Transverse colon (tissue), 4 donors: ENCODE measurements at regions not wholly inside any gene's neighbourhood (a gene's known extent, or its start where the extent isn't known, plus 50 kb on each side); places are given as distances from the start of the nearest gene placed in this dataset.

Experiments used
- DNase-seq: peaks from one replicate; pipeline ENCODE4 v3.0.0-alpha.2; 2019
- H3K27ac ChIP-seq, 4 donors: fragments of 200-600 bp; sonication (generic); 2 replicates each; pipeline ENCODE4 v1.5.1; 2016 to 2018; ENCODE audit warnings: inconsistent platforms in 4 of 4
- H3K27me3 ChIP-seq: fragments of 200-600 bp; sonication (generic); 2 replicates; pipeline ENCODE4 v1.5.1; 2017; ENCODE audit warnings: inconsistent platforms
- H3K36me3 ChIP-seq, 4 donors: fragments of 200-600 bp; sonication (generic); 2 replicates each; pipeline ENCODE4 v1.5.1; 2017 to 2019; ENCODE audit warnings: inconsistent platforms in 4 of 4
- H3K4me1 ChIP-seq, 4 donors: fragments of 200-600 bp; sonication (generic); 2 replicates each; pipeline ENCODE4 v1.5.1; 2017 to 2020; ENCODE audit warnings: inconsistent platforms in 4 of 4
- H3K4me3 ChIP-seq, 4 donors: fragments of 200-600 bp; sonication (generic); 1 replicate in 1 of 4; 2 replicates in 3 of 4; pipeline versions ENCODE4 v1.5.1 to v1.6.1; 2017 to 2019; ENCODE audit warnings: inconsistent platforms in 4 of 4
- H3K9me3 ChIP-seq, 2 donors: fragments of 200-600 bp; sonication (generic); 2 replicates each; pipeline ENCODE4 v1.5.1; 2017 to 2019; ENCODE audit warnings: inconsistent platforms in 2 of 2
- CTCF ChIP-seq, 5 experiments: fragments of 200-600 bp in 3 of 5; fragments of 450-650 bp in 2 of 5; sonication (generic) in 3 of 5; IDR thresholded peaks; 1 replicate in 2 of 5; 2 replicates in 3 of 5; pipeline ENCODE4 v1.5.1; 2016 to 2017; ENCODE audit warnings: antibody characterized with exemption in 5 of 5, inconsistent platforms in 3 of 5, mild to moderate bottlenecking in 2 of 5, moderate library complexity in 1 of 5
- EP300 ChIP-seq: sonication (generic); formaldehyde crosslinking; IDR thresholded peaks from one replicate; pipeline ENCODE4 v1.6.1; 2017; ENCODE audit warnings: antibody characterized with exemption, low read depth
- POLR2A ChIP-seq: fragments of 450-650 bp; IDR thresholded peaks from one replicate; pipeline ENCODE4 v1.6.1; 2016; ENCODE audit warnings: antibody characterized with exemption, mild to moderate bottlenecking, moderate library complexity
- POLR2AphosphoS5 ChIP-seq, 3 donors: sonication (generic); formaldehyde crosslinking; IDR thresholded peaks; one replicate each; pipeline ENCODE4 v1.6.1; 2016; ENCODE audit warnings: antibody characterized with exemption in 3 of 3
- WGBS, 2 donors: methylation state at CpG; one replicate each; pipeline ENCODE4 v1.1.5; 2018; ENCODE audit warnings: low coverage in 1 of 2; 5-methylcytosine and 5-hydroxymethylcytosine counted together
- in situ Hi-C, 4 donors: fragments of 200-750 bp; cut with MboI; loops; one replicate each; pipeline versions ENCODE4 v1.15.0 to v1.15.1; 2017; ENCODE audit warnings: low sequenced_read_pairs in 3 of 4, low pct_ligation_motif_present in 1 of 4, low pct_unique_long_range_greater_than_20kb in 1 of 4
- intact Hi-C: fragments of 100-400 bp; cut with DNase I; formaldehyde crosslinking; loops from one replicate; pipeline ENCODE4 v1.15.1; 2023; ENCODE audit warnings: low total_unique reads

- Histone ChIP-seq H3K27ac (no peak overlapping the region), H3K4me3 (no peak overlapping the region), H3K27me3 (no peaks in the 10 kb centered on the region), H3K4me1 (no peaks in the 10 kb centered on the region), H3K36me3 (no peaks in the 10 kb centered on the region), H3K9me3 (no peaks in the 10 kb centered on the region)
- no peak for DNase-seq
- TF ChIP-seq POLR2AphosphoS5 (IDR thresholded peaks at IDR 0.05), result no peak
- TF ChIP-seq EP300, result no peak
- no peak for TF ChIP-seq CTCF (IDR thresholded peaks at IDR 0.05)
- no peak for TF ChIP-seq POLR2A
- intact Hi-C loops (no loop called here), in situ Hi-C loops (no loop called here)
- 84% methylated on average over 3 of the region's 3 CpGs; no CpG with 5 or more reads in 1 of the 2 donors for WGBS, 2 donors
Measured at GRCh38 chr4:26122690-26123089, 198.1 kb upstream of the RBPJ start.

GRCh38 chr4:26124753-26125321, 196.0 kb upstream of the RBPJ start:
- in situ Hi-C loops, result no loop called here
- H3K27ac ChIP-seq, result no peak overlapping the region
- WGBS, 2 donors, result 89 to 91% methylated on average over 3 to 7 of the region's 7 CpGs

GRCh38 chr4:26126143-26126718, 194.6 kb upstream of the RBPJ start:
- TF ChIP-seq CTCF (IDR thresholded peaks at IDR 0.05), result no peak
- no peak for TF ChIP-seq POLR2AphosphoS5 (IDR thresholded peaks at IDR 0.05)
- TF ChIP-seq POLR2A, result no peak
- TF ChIP-seq EP300, result no peak
- no peak for DNase-seq
- 70 to 82% methylated on average over 5 of the region's 5 CpGs for WGBS, 2 donors
- H3K4me1 ChIP-seq, result no peaks in the 10 kb centered on the region
- no peak overlapping the region for H3K4me3 ChIP-seq
- no peaks in the 10 kb centered on the region for H3K27me3 ChIP-seq
- H3K27ac ChIP-seq, result no peak overlapping the region
- H3K36me3 ChIP-seq, result no peaks in the 10 kb centered on the region
- intact Hi-C loops (no loop called here), in situ Hi-C loops (no loop called here)
- no peaks in the 10 kb centered on the region for H3K9me3 ChIP-seq

More at GRCh38 chr4:26124753-26125321, 196.0 kb upstream of the RBPJ start:
- no peak for DNase-seq
- TF ChIP-seq POLR2AphosphoS5 (IDR thresholded peaks at IDR 0.05) (no peak), CTCF (IDR thresholded peaks at IDR 0.05) (no peak), POLR2A (no peak), EP300 (no peak)
- no peaks in the 10 kb centered on the region for H3K4me1 ChIP-seq
- intact Hi-C loops, result no loop called here
- no peaks in the 10 kb centered on the region for H3K9me3 ChIP-seq
- H3K4me3 ChIP-seq, result no peak overlapping the region
- H3K27me3 ChIP-seq, result no peaks in the 10 kb centered on the region
- no peaks in the 10 kb centered on the region for H3K36me3 ChIP-seq

- intact Hi-C loops, result no loop called here
- 92% methylated on average over 4 of the region's 4 CpGs; no CpG with 5 or more reads in 1 of the 2 donors for WGBS, 2 donors
Measured at GRCh38 chr4:26126994-26127393, 193.8 kb upstream of the RBPJ start.

More at GRCh38 chr4:26126994-26127393, 193.8 kb upstream of the RBPJ start:
- in situ Hi-C loops, result no loop called here
- no peak for TF ChIP-seq EP300
- no peak for TF ChIP-seq POLR2AphosphoS5 (IDR thresholded peaks at IDR 0.05)
- TF ChIP-seq CTCF (IDR thresholded peaks at IDR 0.05), result no peak
- TF ChIP-seq POLR2A, result no peak
- H3K4me1 ChIP-seq, result no peaks in the 10 kb centered on the region
- H3K4me3 ChIP-seq, result no peak overlapping the region
- H3K9me3 ChIP-seq, result no peaks in the 10 kb centered on the region
- H3K27me3 ChIP-seq, result no peaks in the 10 kb centered on the region
- H3K27ac ChIP-seq, result no peak overlapping the region
- H3K36me3 ChIP-seq, result no peaks in the 10 kb centered on the region
- no peak for DNase-seq
